GM18508 (cell line): ENCODE measurements at regions not wholly inside any gene's neighbourhood (a gene's known extent, or its start where the extent isn't known, plus 50 kb on each side); places are given as distances from the start of the nearest gene placed in this dataset.
A peak's percentile ranks its signal among the peaks of the same experiment; 100 is the strongest.

ENCODE experiments used
- ATAC-seq: cut with Tn5 transposase; IDR thresholded peaks from one replicate; pipeline ENCODE4 v1.9.1; 2021; ENCODE audit warnings: moderate number of reproducible peaks; ENCODE audit not compliant: insufficient read depth, unreplicated experiment

DNA sequence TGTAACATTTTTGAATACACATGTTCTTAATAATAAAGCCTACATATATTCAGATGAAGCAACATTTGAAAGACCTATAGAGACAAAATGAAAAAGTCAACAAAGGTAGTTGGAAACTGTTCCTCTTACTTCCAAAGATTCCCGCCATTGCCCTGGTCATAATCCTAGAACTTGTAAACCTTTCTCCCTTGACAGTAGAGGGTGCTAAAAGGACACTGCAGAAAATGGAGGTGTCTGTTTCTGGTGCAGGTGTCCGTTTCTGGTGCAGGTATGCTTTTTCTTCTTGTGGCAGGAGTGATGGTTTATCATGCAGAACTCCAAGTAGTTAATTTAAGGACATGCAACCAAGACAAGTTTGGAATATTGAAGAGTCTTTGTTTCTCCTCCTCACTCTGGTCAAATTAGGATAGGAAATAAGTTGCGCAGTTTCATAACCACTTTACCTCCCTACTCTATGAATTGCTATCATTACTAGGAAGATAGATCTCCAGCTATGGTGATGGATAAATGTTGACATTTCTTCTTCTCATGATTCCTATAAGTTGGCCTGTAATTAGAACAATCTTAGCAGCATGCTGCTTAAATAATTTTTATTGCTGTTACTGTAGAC lies 56.0 kb upstream of the FAM174A start:
- ATAC-seq = no peak

DNA sequence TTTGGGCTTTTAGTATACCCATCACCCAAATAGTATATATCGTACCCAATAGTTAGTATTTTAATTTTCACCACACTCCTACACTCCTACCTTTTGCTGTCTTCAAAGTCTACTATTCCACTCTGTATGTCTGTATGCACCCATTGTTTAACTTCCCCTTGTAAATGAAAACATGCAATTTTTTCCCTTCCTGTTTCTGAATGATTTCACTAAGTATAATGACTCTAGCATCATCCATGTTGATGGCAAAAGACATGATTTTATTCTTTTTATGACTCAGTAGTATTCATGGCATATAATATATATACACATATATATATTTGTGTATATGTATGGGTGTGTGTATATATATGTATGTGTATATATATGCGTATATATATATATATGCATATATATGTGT lies 63.1 kb upstream of the FAM174A start:
- ATAC-seq = no peak

DNA sequence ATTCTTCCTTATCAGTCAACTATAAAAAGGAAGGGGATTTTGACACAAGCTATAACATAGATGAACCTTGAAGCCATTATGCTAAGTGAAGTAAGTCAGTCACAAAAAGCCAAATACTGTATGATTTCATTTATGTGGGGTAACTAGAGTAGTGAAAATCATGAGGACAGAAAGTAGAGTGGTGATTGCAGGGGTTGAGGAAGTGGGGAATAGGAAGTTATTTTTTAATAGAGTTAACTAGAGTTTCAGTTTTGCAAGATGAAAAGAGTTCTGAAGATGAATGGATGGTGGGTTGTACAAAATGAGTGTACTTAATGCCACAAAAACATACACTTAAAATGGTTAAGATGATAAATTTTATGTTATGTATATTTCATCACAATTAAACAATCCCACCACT lies 65.4 kb upstream of the FAM174A start:
- ATAC-seq = peak; percentile 90

DNA sequence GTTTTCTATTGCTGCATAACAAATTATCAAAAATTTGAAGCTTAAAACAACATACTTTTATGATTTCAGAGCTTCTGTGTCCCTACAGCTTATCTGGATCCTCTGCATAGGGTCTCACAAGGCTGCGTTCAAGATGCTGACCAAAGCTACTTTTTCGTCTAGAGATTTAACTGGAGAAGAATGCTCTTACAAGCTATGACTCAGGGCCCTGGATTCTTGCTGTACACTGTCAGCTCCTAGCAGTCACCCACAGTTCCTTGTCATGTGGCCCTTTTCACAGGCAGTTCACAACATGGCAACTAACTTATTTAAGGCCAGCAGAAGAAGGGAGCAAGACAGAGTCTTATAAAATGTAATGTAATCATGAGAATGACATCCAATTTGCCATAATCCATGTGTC lies 70.8 kb upstream of the FAM174A start:
- ATAC-seq = no peak

DNA sequence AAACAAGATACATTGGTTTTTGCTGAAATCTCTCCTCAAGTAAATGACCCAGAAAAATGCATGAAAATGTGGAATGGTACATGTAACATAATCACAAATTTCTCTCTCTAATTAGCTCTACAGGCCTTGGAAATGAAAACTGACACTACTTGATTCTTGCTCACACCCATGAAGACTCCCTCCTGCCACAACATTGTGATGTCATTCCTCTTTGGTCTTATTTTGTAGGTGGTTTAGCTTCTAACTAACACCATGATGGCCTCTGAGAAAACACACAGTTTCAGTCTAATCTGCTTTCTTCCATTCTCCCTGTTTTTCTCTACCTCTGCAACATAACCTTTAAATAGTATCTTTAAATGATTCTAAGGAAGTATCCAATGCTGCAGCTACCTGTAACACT lies 78.6 kb upstream of the FAM174A start:
- ATAC-seq = no peak

DNA sequence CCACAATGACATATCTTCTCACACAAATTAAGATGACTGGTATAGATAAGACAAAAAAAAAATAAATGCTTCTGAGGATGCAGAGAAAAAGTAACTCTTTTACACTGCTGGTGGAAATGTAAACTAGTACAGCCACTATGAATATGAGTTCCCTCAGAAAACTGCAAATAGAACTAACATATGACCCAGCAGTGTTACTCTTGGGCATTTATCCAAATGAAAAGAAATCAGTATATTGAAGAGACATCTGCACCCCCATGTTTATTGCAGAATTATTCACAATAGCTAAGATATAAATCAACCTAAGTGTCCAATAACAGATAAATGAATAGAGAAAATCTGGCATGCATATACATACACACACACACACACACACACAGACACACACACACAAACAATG lies 83.0 kb upstream of the FAM174A start:
- no peak for ATAC-seq

DNA sequence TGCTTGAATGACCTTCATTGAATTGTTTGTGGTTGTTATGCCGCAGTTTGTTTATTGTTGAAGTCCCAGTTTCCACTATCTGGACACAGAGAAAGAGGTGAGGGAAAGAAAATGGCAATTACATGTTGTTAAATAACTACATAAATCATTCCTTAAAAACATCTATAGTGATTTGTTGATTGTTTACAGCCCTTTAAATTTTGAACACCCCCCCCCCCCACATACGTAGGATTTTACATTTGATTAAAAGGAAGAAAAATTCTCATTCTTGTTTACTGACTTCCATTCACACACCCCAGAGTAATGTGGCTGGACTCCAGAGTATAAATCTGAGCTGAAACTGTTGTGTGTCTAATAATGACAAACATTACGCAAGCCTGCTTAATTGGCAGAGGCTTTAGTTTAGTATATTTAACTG lies 87.1 kb upstream of the FAM174A start:
- no peak for ATAC-seq

DNA sequence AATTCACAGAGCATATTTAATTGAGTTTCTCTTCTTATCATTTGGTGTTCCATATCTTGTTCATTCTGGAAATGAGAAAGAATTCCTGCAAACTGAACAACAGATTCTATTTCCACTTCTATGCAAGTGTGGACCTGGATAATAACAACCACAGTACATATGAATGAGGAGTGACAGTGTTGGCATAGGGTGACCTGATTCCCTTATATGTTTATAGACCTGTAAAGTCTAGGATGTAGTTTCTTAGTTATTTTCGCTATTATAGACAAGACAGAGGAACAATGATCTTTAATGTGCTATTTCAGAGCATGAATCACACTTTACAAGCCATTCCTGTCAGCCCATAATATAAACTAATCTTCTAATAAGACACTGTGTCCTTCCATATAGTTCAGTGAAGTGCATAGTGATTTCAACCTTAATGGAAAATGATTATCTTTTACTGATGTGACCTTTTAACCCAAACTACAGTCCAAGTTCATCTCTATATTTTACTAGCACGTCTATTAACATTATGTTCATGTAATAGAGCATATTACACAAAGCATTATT lies 88.2 kb upstream of the FAM174A start:
- no peak for ATAC-seq

DNA sequence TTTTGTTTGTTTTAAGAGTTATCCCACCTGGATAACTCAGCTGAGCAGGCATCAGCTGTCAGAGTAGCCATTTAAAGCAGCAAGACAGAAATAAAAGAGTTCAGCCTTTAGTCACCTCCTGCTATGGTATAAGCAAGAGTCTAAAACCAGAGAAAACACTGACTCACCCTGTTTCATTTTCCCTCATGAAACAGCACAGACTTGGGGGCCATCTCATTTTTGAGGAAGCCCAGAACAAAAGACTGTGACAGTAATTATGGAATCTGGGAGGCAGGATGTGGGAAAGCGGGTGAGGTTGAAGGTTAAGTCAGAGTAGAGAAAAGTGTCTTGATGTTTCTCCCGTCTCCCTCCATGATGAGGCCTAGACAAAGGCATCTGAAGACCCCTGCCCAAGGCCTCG lies 90.2 kb upstream of the FAM174A start:
- ATAC-seq = no peak

DNA sequence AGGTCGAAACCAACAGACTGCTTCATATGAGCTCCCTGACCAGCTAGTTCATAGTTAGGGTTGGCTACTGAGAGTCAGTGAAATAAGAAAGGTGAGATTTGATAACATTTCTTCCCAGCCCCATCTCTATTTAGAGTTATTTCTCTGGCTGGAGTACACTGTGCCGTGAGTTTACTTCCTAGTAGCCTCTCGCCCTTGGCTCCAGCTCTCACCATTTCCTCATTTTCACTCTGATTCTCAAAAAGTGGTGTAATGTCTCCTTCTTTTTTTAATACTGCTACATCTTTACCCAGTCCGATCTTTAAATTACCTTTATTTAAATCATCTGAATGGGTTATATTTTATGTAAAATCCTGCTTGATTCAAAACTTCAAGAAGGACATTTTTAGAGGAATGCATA lies 100.4 kb upstream of the FAM174A start:
- no peak for ATAC-seq

DNA sequence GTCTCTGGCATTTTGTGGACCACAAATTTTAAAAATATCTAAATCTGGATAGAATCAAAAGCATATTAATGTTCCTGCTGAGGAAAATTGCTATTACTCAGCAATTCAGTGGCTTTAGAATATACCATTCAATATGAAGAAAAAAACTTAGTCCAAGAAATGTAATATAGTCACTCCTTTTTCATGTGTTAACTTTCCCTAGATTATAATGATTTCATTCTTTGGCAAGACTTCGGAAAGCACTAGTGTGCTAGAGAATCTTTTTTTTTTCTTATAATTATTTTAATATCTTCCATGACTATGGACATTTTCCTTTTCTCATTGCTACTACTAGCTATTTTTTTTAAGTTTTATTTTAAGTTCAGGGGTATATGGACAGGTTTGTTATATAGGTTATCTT lies 102.4 kb upstream of the FAM174A start:
- no peak for ATAC-seq

DNA sequence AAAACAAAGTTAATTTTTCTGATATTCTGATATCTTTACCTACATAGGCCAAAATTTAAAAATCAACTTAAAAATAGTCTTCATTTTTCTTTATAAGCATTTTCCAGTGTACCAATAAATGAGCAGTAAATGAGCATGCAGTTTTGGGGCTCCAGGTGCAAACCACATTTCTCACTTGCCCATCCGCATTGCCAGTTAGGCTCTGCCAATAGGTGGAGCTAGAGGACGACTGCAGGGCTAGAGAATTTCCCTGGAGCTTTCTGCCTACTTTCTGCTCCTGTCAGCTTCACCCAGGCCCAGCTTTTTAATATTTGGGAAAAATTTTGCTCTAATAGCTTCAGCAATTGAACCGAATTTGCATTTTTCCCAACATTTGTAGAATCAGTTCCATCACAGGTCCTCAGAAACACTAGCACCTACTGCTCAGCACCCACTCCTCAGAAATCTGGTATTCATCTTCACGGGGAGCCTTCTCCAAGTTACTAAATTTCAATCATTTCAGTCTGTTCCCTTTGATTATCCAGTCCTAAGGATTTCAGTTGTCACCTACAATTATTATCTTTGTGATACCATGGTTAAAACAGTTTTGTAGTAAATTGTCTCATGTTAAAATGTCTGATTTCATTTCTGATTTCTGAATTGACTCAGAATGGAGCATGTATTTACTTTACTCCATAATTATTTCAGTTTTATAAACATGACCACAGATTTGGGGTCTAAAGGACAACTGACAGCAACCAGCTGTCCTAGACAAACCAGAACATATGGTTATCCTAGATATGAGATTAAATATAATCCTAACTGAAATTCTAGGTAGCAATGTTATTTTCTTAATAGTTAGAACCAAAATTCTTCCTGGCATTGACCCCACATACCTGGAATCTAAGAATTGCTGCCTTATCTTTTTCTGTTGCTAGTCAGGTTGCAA lies 104.6 kb upstream of the FAM174A start:
- ATAC-seq = no peak

DNA sequence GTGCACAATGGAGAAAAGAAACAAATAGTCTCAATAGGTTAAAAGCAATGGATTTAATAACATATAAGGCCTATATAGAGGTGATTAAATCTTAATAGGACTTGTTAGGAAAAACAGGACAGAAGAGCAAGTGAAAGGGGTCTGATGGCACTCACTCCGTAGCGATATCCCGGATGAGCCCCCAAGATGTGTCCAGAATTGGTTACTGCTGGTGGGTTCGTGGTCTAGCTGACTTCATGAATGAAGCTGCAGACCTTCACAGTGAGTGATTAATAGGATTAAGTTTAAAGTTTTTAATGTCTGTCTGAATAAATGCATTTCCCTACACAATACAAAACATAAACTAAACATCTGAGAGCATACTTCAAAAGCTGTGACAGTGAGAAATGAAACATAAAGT lies 110.4 kb upstream of the FAM174A start:
- ATAC-seq = no peak

DNA sequence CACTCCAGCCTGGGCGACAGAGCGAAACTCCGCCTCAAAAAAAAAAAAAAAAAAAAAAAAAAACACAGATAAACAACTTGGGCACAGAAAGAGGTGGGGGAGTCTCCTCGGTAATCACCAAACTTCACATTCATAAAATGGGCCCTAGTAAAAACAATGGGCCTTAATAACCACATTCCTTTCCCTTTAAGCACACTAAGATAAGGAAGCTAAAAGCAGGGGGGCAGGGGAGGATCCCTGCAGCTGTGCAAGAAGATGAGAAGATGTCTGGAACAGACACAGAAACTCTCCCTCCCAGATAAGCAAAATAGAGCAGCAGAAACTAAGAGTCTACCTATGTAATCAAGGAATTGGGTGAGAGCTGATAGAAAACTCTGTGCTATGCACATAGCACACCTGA lies 111.2 kb upstream of the FAM174A start:
- no peak for ATAC-seq

DNA sequence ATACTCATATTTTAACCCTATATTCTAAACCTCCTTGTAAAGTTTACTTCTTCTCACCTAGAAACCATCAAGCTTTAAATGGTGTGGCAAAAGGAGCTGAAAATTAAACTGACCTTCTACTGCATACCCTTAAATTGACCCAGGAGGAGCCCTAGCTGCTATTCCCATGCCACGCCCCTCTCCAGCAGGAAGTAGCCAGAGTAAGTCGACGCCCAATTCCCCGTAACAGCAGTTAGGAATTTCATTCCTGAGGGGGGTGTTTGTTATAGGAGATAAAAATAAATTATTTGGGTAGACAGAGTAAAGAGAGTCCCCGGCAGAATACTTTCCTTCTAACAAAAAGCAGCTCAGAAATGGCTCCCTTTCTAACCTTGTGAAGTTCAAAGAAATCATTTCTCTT lies 111.8 kb upstream of the FAM174A start:
- ATAC-seq = no peak

DNA sequence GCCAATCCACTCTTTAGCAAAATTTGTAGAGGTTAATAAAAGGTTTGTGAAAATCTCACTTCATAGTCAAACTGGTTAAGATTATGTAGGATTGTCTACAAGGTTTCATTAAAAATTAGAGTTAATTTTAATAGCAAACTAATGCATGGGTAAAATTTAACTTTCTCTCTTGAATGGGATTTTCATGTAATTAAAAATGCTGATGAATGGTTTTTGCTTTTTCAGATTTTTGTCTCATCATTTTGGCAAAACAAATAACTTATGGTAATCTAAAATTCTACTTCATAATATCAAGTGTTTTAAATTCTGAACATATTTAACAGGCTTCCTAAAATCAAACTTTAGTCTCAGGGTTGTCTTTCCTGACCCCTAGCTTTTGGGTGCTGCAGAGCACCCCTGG lies 113.8 kb upstream of the FAM174A start:
- no peak for ATAC-seq

DNA sequence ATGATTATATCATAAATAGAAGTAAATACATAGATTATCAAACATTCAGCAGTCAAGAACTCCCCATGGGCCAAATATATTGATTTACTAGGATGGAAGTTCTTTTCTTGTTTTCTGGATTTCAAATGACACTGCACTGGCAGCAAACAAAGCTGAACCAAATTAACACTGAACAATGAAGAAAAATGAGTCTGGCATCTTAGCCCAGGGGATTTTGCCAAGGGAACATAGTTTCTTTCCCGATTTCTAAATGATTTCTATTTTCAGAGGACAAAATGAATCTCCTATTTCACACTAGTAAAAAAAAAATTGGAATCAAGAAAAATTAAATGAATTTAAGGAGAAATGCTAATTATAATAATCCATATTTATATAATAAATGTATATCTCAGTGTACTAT lies 116.9 kb upstream of the FAM174A start:
- ATAC-seq = no peak

DNA sequence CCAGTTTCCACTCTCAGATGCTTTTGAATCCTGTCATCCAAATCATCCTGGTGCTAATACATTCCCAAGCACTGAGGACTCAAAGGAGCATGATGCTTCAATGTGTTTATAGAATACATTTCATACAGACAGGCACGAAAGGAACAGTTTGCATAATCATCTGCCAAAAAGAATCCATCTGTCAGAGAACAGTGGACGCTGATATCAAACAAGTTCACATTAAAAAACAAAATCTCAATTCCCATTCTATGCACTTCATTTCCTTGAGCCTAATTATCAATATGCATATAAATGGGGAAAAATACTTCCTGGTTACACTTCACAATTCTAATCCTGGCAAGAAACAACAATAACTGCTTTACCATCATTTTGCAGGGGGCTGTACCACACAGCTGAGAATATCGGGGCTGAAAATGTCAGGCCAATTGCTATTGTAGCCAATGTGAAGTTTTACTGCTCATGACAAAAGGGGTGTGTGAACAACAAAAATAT lies 125.5 kb upstream of the FAM174A start:
- no peak for ATAC-seq

DNA sequence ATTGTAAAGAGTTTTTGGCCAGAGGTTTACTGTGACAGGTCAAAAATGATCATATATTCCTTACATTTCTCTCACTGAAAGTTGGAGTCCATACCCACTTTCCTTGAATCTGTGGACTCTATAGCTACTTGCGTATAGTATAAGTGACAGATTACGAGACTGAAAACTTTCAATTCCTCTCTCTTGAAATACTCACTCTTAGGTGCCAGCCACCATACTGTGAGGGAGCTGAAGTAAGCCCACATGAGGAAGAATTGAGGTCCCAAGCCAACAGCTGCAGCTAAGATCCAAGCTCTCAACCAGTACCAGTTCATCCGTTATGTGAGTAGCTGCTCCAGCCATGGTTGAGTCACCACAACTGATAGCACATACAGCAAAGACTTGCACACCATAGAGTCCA lies 128.1 kb upstream of the FAM174A start:
- ATAC-seq = no peak

DNA sequence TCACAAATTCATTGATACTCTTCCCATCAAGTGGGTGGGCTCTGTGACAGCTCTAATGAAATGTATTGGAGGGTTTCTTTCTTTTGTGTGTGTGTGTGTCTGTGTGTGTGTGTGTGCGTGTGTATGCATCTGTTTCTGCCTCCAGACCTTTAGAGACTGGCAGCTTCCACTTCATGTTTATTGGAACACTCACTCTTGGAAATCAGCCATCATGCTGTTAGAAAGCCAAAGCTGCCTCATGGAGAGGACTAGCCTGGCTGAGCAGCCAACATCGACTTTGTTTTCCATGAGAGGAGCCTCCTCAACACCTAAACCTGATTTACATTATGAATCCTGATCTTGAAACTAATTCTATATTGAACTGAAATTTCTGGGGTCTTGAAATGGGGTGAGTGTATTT lies 128.5 kb upstream of the FAM174A start:
- no peak for ATAC-seq

DNA sequence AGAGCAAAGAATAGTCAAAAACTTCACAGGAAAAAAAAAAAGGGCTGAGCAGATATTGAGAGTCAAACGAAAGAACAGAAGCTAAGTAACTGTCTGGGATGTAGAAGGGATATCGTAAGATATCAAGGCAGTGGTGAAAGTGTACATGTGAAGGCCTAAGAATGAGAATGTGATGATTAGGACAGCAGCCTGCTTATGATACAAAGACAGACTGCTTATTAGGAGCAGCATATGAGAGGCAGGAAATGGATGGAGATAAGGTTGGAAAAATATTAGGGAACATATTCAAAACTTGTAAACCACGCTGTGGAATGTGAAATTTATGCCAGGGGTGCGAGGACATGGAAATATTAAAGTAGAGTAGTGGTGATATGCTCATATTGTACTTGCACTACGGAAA lies 133.1 kb upstream of the FAM174A start:
- no peak for ATAC-seq

DNA sequence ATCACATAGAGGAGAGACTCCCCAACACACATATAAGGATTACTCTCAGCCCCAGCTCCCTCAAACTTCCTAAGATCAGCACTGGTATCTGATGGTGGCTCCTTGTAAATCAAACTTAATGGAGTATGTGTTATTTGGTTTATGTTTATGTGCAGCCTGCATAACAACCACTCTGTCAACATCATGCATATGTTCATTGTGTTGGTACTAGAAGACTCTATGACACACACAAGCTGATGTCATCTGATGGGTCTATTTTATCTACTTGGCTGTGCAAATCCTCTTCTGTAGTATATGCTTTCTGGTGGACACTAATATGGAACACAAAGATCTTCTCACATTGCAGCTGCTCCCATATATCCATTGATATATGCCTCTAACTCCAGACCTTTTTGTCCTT lies 134.0 kb upstream of the FAM174A start:
- ATAC-seq = no peak
